Endodermal cell (in vitro differentiated cells): ENCODE measurements at regions not wholly inside any gene's neighbourhood (a gene's known extent, or its start where the extent isn't known, plus 50 kb on each side); places are given as distances from the start of the nearest gene placed in this dataset.

Experiments
- DNase-seq: peaks from one replicate; pipeline ENCODE4 v3.0.0-alpha.2; 2017
- H3K27ac ChIP-seq: 2 replicates; pipeline ENCODE4 v1.5.1; 2013; ENCODE audit warnings: mild to moderate bottlenecking, low read depth, low read length, moderate library complexity
- H3K27me3 ChIP-seq: 2 replicates; pipeline ENCODE4 v1.6.1; 2013; ENCODE audit warnings: mild to moderate bottlenecking, low read length, moderate library complexity; ENCODE audit not compliant: insufficient read depth, control insufficient read depth, poor library complexity, severe bottlenecking
- H3K36me3 ChIP-seq: 2 replicates; pipeline ENCODE4 v1.7.0; 2013; ENCODE audit warnings: mild to moderate bottlenecking, low read length, moderate library complexity; ENCODE audit not compliant: control insufficient read depth, insufficient read depth
- H3K4me1 ChIP-seq: one replicate; pipeline ENCODE4 v1.7.0; 2013; ENCODE audit warnings: low read length; ENCODE audit not compliant: control insufficient read depth, insufficient read depth
- H3K4me3 ChIP-seq: 2 replicates; pipeline ENCODE4 v1.5.1; 2013; ENCODE audit warnings: mild to moderate bottlenecking, low read length, moderate library complexity
- H3K9ac ChIP-seq: 2 replicates; pipeline ENCODE4 v1.6.1; 2013; ENCODE audit warnings: mild to moderate bottlenecking, low read length, moderate library complexity; ENCODE audit not compliant: poor library complexity, severe bottlenecking; ENCODE audit errors: extremely low read depth
- H3K9me3 ChIP-seq: 2 replicates; pipeline ENCODE4 v1.6.1; 2013; ENCODE audit warnings: mild to moderate bottlenecking, low read length, moderate library complexity; ENCODE audit not compliant: control insufficient read depth
- H3K27ac Mint-ChIP-seq: 2 replicates; pipeline ENCODE4 v1.8.0; 2020; ENCODE audit warnings: mixed read lengths
- H3K27me3 Mint-ChIP-seq: 2 replicates; pipeline ENCODE4 v1.8.0; 2021; ENCODE audit warnings: mild to moderate bottlenecking, mixed read lengths; ENCODE audit not compliant: insufficient read depth
- H3K36me3 Mint-ChIP-seq: 2 replicates; pipeline ENCODE4 v1.8.0; 2020; ENCODE audit warnings: low read depth, mixed read lengths
- H3K4me1 Mint-ChIP-seq: 2 replicates; pipeline ENCODE4 v1.8.0; 2020; ENCODE audit warnings: mixed read lengths
- H3K4me3 Mint-ChIP-seq: 2 replicates; pipeline ENCODE4 v1.8.0; 2020; ENCODE audit warnings: mild to moderate bottlenecking, moderate library complexity, mixed read lengths
- H3K9me3 Mint-ChIP-seq: 2 replicates; pipeline ENCODE4 v1.8.0; 2020; ENCODE audit warnings: mild to moderate bottlenecking, mixed read lengths
- CTCF ChIP-seq: fragments of 200-600 bp; sonication (generic); conservative IDR thresholded peaks from 2 replicates; pipeline ENCODE4 v1.5.0; 2021; ENCODE audit warnings: antibody characterized with exemption, mild to moderate bottlenecking
- WGBS, 2 experiments: methylation state at CpG; one replicate each; pipeline versions ENCODE4 v1.1.5 to v1.1.7; 2013; ENCODE audit warnings: missing lambda C conversion rate in 2 of 2, mixed read lengths in 1 of 2; ENCODE audit not compliant: insufficient coverage in 1 of 2, insufficient read length in 1 of 2; 5-methylcytosine and 5-hydroxymethylcytosine counted together

- H3K27me3 Mint-ChIP-seq = no peaks in the 10 kb centered on the region
- peaks cover 21% of the 10 kb centered on the region for H3K9me3 Mint-ChIP-seq
- H3K4me3 Mint-ChIP-seq = no peak overlapping the region
- no peaks in the 10 kb centered on the region for H3K4me1 ChIP-seq
- H3K9me3 ChIP-seq = peaks cover 9% of the 10 kb centered on the region
- no peak for TF ChIP-seq CTCF
- H3K9ac ChIP-seq = no peak overlapping the region
- H3K27ac ChIP-seq = peak overlapping the region; percentile 57
- H3K4me3 ChIP-seq = no peak overlapping the region
- no peak overlapping the region for H3K27ac Mint-ChIP-seq
- 84% methylated on average over 2 of the region's 2 CpGs; no CpG with 5 or more reads in 1 of the 2 experiments for WGBS, 2 experiments
- no peaks in the 10 kb centered on the region for H3K27me3 ChIP-seq
- no peaks in the 10 kb centered on the region for H3K36me3 Mint-ChIP-seq
- peaks cover 11% of the 10 kb centered on the region for H3K4me1 Mint-ChIP-seq
- peak; percentile 77 for DNase-seq
- no peaks in the 10 kb centered on the region for H3K36me3 ChIP-seq
These were observed 316.4 kb downstream of the RPS24 start for GRCh38 chr10:78349911-78350663.

GRCh38 chr10:78351283-78351682, 317.6 kb downstream of the RPS24 start:
- peaks cover 16% of the 10 kb centered on the region for H3K9me3 Mint-ChIP-seq
- no peak overlapping the region for H3K27ac Mint-ChIP-seq

GRCh38 chr10:78351809-78352208, 318.1 kb downstream of the RPS24 start:
- 91% methylated on average over 3 of the region's 3 CpGs; no CpG with 5 or more reads in 1 of the 2 experiments for WGBS, 2 experiments
- Histone ChIP-seq H3K4me3 (no peak overlapping the region), H3K9ac (no peak overlapping the region), H3K36me3 (no peaks in the 10 kb centered on the region), H3K27me3 (no peaks in the 10 kb centered on the region), H3K9me3 (peaks cover 9% of the 10 kb centered on the region), H3K27ac (no peak overlapping the region), H3K4me1 (no peaks in the 10 kb centered on the region)
- peak; percentile 24 for DNase-seq
- peaks cover 22% of the 10 kb centered on the region for H3K4me1 Mint-ChIP-seq
- H3K27me3 Mint-ChIP-seq = no peaks in the 10 kb centered on the region
- peaks cover 16% of the 10 kb centered on the region for H3K9me3 Mint-ChIP-seq
- no peak for TF ChIP-seq CTCF
- no peaks in the 10 kb centered on the region for H3K36me3 Mint-ChIP-seq
- H3K4me3 Mint-ChIP-seq = no peak overlapping the region
- no peak overlapping the region for H3K27ac Mint-ChIP-seq

More at GRCh38 chr10:78351283-78351682, 317.6 kb downstream of the RPS24 start:
- no peak overlapping the region for H3K4me3 ChIP-seq
- peak; percentile 23 for DNase-seq
- no peak overlapping the region for H3K27ac ChIP-seq
- no peaks in the 10 kb centered on the region for H3K27me3 Mint-ChIP-seq
- H3K9me3 ChIP-seq = peaks cover 9% of the 10 kb centered on the region
- peaks cover 17% of the 10 kb centered on the region for H3K4me1 Mint-ChIP-seq
- no peaks in the 10 kb centered on the region for H3K36me3 Mint-ChIP-seq
- WGBS, 2 experiments = 92 to 95% methylated on average over 6 of the region's 6 CpGs
- H3K4me3 Mint-ChIP-seq = no peak overlapping the region
- no peaks in the 10 kb centered on the region for H3K36me3 ChIP-seq
- no peaks in the 10 kb centered on the region for H3K27me3 ChIP-seq
- no peak overlapping the region for H3K9ac ChIP-seq
- TF ChIP-seq CTCF = no peak
- no peaks in the 10 kb centered on the region for H3K4me1 ChIP-seq
